ENCODE measurements at regions not wholly inside any gene's neighbourhood (a gene's known extent, or its start where the extent isn't known, plus 50 kb on each side); places are given as distances from the start of the nearest gene placed in this dataset.

GRCh38 chr13:39855236-39855635 is 199.8 kb downstream of the COG6 start:
- TF ChIP-seq, protein P1, sequence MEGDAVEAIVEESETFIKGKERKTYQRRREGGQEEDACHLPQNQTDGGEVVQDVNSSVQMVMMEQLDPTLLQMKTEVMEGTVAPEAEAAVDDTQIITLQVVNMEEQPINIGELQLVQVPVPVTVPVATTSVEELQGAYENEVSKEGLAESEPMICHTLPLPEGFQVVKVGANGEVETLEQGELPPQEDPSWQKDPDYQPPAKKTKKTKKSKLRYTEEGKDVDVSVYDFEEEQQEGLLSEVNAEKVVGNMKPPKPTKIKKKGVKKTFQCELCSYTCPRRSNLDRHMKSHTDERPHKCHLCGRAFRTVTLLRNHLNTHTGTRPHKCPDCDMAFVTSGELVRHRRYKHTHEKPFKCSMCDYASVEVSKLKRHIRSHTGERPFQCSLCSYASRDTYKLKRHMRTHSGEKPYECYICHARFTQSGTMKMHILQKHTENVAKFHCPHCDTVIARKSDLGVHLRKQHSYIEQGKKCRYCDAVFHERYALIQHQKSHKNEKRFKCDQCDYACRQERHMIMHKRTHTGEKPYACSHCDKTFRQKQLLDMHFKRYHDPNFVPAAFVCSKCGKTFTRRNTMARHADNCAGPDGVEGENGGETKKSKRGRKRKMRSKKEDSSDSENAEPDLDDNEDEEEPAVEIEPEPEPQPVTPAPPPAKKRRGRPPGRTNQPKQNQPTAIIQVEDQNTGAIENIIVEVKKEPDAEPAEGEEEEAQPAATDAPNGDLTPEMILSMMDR (IDR thresholded peaks at IDR 0.05; ENCODE audit: low read length) = no peak
- TF ChIP-seq EZH2 (IDR thresholded peaks at IDR 0.05; ENCODE audit: borderline replicate concordance, low read length) = no peak
